OCI-LY3 (cell line): ENCODE measurements at regions not wholly inside any gene's neighbourhood (a gene's known extent, or its start where the extent isn't known, plus 50 kb on each side); places are given as distances from the start of the nearest gene placed in this dataset.
"Not testable (repeated sequence)": the region's sequence is repeated elsewhere in the genome, so short reads cannot be mapped to it uniquely, and the experiment has no call there.

ENCODE experiments used
- EZH2phosphoT487 ChIP-seq: fragments of 200-600 bp; shearing (Covaris generic); IDR thresholded peaks from 2 replicates; pipeline ENCODE4 v1.6.1; 2018; ENCODE audit warnings: antibody characterized with exemption, mixed run types, low read depth
- TF ChIP-seq, protein P1 (sequence below): fragments of 200-600, 300-600 bp; sonication (generic); IDR thresholded peaks from 2 replicates; pipeline ENCODE4 v1.5.1; 2014; ENCODE audit warnings: antibody characterized with exemption, low read length, low read depth

DNA sequence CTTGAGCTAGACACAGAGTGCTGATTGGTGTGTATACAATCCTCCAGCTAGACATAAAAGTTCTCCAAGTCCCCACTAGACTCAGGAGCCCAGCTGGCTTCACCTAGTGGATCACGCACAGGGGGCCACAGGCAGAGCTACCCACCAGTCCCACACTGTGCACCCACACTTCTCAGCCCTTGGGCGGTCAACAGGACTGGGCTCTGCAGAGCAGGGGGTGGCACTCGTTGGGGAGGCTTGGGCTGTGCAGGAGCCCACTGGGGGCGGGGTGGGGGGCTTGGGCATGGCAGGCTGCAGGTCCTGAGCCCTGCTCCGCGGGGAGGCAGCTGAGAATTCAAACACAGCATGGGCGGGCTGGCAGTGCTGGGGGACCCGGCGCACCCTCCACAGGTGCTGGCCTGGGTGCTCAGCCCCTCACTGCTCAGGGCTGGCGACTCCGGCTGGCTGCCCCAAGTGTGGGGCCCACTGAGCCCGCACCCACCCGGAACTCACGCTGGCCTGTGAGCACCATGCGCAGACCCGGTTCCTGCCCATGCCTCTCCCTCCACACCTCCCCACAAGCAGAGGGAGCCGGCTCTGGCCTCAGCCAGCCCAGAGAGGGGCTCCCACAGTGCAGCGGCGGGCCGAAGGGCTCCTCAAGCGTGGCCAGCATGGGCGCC, 873.8 kb downstream of the PCDH17 start:
- TF ChIP-seq, protein P1, sequence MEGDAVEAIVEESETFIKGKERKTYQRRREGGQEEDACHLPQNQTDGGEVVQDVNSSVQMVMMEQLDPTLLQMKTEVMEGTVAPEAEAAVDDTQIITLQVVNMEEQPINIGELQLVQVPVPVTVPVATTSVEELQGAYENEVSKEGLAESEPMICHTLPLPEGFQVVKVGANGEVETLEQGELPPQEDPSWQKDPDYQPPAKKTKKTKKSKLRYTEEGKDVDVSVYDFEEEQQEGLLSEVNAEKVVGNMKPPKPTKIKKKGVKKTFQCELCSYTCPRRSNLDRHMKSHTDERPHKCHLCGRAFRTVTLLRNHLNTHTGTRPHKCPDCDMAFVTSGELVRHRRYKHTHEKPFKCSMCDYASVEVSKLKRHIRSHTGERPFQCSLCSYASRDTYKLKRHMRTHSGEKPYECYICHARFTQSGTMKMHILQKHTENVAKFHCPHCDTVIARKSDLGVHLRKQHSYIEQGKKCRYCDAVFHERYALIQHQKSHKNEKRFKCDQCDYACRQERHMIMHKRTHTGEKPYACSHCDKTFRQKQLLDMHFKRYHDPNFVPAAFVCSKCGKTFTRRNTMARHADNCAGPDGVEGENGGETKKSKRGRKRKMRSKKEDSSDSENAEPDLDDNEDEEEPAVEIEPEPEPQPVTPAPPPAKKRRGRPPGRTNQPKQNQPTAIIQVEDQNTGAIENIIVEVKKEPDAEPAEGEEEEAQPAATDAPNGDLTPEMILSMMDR, result not testable (repeated sequence)
- TF ChIP-seq EZH2phosphoT487, result not testable (repeated sequence)
